GM21515 (cell line): ENCODE measurements at regions not wholly inside any gene's neighbourhood (a gene's known extent, or its start where the extent isn't known, plus 50 kb on each side); places are given as distances from the start of the nearest gene placed in this dataset.

Experiments used
- ATAC-seq: cut with Tn5 transposase; IDR thresholded peaks from one replicate; pipeline ENCODE4 v1.9.1; 2021; ENCODE audit not compliant: unreplicated experiment

DNA sequence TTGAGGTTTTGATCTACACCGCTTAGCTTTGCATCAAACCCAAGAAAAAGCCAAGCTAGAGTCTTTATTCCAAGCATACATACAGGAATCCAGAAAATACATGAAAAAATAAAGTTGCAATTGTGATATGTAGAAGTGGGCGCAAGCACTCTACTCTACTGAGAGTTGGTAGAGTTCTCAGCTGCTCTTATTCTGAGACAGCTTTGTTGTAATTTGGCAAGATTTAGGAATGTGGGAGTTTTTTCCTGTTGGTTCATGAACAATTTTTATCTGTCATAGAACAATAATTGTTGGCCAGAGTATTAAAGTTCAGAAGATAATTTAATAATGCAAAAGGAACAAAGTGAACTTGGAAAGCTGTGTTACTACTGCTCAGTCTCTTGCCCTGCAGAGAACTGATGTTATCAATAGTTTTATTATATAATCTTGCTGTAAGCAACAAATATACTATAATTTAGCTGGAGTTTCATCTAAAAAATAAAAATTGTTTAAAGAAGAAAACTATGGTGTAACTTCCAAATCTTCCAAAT is 302.0 kb upstream of the RND3 start:
- ATAC-seq: no peak

DNA sequence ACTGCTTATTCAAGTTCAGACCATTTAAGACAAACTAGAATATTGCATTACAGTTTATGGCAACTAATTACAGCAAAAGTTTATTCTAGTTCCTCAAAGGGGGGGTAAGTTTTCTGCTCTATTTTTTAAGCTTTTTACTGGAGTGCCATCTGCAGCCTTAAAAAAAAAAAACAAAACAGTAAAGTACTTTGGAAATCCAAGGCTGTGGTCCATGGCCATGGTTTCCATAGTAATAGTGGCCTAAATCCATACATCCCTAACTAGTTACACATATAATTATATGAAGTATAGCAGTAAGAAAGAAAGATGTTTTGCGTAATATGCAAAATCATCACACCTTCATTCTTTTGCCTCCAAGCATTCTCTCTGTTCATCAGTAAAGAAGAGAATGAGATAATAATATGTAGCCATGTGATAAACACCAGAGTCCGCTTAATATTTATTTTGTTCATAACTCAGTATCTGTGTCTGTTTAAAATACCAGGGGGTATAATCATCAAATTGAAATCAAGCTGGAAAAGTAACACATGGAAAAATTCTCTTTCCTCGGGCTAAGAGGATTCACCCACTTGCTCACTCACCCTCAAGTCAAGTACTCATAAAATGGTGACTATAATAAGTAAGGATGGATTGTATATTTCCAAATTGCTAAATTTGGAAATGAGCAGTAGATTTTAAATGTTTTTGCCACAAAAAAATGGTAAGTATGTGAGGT is 301.1 kb upstream of the RND3 start:
- no peak for ATAC-seq

DNA sequence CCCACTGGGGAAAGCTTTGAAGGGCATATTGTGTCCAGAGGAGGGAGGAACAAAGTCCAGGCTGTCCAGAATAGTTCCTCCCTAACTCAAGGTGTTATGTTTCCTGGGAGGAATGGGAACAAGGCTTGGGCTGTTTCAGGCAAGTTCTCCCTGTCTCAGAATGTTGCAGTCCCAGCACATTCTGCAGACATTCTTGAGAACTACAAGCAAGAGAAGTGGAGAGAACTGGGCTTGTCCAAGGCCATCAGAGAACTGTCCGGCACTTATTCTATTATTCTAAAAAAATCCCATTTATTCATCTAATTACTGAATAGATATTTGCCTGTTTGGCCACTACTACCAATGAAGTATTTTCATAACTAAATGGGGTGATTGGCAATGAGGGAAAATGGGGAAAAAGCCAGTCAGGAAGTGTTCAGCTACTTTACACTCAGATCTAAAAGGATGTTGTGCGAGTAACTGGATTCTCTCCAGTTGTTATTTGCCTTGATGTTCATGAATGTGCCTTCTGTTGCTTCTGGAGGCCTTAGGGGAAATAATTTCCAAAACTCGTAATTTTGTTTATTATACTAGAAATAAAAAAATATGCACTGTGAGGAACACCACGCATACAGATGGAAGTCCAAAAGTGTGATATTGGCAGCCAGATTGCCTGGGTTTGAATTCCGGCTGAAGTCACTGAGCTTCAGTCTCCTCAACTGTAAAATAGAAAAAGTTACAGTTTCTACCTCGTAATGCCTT is 300.1 kb upstream of the RND3 start:
- no peak for ATAC-seq

DNA sequence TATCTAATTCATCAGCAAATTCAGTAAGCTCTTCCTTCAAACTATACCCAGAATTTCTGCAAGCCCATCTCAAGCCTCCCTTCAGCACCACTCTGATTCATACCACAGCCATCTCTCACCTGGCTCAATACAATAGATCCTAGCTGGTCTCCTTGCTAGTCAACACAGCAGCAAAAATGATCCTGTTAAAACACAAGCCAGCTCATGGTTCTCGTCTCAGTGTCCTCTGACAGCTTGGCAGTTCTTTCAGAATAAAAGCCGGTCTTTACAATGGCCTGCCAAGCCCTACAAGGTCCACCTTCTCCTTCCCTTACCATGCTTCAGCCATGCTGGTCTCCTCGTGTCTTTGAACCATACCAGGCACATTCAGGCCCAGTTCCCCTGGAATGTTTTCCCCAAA is 296.9 kb upstream of the RND3 start:
- ATAC-seq: no peak

DNA sequence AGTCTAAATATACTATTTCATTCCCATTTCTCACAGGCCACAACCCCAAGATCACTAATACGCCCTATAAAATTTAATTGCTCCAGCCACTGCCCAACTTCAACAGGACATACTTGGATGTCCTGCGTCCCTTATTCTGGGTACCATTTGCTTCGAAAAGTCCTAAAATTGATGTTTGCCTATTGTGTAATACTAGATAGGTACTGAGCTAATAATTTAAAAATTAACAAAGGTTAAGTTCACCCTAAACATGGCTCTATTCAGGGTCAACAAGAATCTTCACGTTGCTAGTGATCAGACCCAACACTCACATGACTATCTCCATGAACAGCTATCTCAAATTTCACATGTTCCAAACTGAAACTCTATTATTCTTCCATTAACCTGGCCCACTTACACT is 296.4 kb upstream of the RND3 start:
- no peak for ATAC-seq

DNA sequence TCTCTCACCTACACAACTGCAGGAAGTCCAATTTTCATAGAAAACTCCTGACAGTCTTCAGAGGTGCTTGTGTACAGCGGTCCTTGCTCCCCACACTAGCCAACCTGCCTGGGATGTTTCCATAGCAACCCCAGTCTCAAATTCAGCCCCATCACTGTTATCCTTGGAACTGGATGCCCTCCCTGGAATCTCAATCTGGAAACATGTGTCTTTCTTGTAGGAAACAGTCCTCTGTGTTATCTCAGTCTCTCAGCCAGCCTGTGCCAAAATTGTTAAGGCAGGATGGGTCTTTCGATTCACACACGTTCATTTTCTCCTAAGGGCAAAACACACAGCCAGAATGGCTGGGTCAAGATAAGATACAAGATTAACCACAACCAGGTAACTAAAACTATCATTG is 295.5 kb upstream of the RND3 start:
- no peak for ATAC-seq

DNA sequence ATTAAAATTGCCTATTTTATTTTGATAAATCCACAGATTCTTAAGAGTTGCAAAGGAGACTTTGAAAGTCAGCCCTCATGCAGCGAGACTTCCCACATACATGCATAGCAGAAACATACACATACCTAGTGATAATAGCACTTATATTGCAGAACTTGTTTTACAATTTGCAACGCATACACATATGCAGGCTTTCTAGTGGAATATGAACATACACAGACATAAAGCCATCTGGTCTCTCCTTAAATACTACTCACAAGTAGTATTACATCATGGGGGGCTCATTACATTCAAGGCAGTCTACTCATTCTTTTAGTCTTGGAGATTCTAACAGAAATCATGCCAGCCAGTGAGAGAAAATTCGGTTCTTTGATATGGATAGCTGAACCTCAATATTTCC is 295.1 kb upstream of the RND3 start:
- ATAC-seq: no peak

DNA sequence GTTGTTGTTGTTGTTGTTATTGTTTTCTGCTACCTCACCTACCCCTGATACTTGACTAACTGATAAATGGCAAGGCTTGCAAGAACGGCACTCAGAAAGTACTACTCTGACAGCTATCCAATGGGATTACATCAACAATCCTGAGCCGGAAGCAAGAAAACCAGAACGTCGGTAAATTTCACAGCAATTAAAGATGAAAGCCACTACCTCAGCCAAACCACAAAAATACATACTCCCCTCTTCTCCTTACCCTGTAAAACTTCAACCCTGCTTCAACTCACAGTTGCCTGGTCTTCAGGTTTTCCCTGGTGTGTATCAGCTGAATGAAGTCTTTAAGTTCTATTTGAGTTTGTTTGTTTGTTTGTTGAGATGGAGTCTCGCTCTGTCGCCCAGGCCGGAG is 293.7 kb upstream of the RND3 start:
- ATAC-seq: no peak

DNA sequence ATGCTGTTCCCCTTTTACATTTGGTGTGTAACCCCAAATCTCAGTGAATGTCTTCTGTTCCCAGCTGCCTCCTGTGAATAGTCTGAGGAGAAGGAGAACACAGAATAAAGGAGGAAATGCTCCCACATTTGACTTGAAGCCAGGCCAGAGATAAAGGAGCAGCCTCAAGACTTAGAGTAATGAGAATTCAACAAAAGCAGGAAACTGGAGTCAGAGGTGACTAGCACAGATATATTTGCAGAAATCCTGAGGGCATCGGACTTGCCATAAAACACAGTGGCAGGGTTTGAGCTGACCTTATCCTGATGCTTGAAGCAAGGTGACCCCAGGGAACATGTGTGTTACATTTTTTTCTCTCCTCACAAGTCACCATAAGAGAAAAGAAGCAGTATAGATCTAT is 291.4 kb upstream of the RND3 start:
- ATAC-seq: no peak

DNA sequence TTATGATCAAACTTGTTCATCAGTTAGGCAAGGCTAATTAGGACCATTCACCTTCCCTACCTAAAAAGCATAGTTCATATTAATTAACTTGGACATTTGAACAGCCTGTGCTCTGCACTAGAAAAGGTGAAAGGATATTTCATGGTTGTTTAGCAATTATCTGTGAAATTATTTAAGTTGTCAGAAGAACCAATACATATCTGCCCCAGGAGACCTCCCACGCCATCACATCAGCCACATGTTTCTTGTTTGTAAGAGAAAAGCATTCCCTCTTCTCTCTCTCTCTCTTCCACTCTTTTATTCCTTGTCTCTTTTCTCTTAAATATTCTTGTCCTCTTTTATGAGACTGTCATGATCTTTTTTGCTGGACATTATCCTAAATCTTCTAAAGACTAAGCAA is 282.0 kb upstream of the RND3 start:
- ATAC-seq: no peak

DNA sequence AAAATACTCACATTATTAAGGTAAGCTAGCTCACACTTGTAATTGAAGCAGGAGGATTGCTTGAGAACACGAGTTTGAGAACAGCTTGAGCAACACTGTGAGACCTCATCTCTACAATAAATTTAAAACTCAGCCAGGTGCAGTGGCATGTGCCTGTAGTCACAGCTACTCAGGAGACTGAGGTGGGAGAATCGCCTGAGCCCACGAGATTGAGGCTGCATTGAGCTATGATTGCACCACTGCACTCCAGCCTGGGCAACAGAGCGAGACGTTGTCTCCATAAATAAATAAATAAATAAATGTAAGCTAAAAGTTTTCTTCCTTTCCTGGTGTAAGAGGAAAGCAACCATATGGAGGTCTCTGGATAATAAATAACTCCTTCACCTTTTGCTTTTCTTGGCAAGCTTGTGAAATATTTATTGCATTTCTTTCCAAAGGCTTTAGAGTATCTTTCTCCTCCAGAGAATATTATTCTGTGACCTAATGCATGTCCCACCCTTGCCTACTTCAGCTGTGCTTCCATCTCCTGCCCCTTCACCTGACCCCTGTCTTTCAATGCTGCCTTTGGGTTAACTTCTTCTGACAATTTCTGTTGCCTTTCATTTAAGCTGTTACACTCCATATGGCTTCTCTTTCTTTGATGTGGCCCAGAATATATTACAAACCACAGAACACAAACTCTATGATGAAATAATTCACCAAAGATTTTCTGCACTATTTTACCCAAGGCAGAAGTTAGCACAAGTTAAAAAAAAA is 280.7 kb upstream of the RND3 start:
- no peak for ATAC-seq

DNA sequence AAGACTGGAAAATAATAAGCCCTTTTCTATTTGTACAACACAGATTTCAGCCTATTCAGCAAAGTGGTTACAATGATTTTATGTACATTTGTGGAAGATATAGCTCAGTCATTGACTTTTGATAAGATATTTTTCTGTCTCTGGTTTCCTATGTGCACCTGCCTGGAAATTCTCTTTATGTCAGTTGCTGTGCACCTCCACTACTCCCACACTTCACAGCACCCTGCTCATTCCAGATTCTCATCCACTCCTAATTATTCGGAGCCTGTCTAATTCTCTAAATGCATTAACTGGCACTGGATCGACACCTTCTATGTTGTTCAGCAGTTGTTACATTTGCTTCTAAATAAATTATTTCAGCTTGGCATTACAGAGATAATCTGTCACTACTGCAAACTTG is 275.1 kb upstream of the RND3 start:
- ATAC-seq: no peak

DNA sequence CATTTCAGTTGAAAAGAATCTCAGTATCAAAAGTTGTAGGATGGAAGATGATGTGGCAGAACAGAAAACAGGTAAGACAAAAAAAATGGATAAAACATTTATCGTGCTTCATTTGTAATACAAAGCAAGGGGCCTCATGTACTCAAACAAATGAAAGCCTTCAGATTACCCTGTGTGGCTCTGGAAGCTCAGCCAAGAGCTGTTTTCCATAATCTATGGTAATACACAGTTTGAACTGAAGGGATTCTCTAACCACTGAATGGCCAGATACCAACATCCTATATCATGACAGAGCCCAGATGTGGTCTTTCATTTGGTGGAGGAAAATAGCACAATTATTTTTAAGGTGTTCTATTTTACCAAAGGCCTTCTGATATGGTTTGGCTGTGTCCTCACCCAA is 272.1 kb upstream of the RND3 start:
- no peak for ATAC-seq

DNA sequence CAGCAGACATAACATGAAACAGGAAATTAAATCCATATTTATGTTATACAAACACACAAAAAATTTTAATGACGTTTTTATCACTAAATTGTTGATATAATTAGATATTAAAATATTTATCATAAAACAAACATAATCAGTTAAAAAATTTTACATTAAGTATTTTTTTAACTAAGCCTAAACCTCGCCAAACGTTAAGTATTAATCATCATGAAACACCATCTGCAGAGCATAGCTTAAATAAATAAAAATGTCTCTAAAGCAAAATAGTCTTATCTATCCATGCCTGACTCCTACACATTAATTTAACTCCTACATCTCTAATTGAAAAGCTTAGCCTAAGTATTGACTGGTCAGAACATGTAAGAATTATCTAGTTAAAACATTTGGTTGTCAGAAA is 271.6 kb upstream of the RND3 start:
- no peak for ATAC-seq

DNA sequence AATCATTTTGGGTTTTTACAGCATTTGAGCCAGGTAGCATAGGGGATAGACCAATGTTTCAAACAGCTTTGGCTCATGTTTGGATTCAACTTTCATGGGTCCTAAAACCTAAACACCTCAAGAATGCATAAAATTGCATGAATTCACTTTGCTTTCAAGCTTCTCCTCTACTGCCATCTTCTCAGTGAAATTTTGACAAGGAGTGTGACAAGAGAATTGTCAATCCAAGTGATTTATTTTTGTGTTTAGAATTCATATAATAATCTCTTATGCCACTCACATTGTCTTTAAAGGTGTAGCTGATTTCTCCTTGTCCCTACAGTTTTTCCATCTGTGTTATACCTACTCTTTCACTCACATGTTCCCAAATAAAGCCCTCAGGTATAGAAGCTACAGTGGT is 264.8 kb upstream of the RND3 start:
- ATAC-seq: no peak

DNA sequence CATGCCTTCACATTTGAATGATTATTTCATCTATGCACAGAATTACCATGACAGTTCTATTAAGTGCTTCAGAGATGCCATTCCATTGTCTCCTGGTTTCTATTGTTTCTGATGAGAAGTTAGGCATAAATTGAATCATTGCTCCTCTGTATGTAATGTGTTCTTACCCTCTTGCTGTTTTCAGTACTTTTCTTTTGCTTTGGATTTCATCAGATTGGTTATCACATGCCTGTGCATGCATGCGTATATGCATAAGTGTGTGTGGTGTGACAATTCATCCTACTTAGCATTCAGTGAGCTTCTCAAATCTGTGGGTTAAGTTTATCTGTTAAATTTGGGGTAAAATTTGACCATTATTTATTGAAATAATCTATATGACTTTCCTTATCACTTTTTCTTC is 263.3 kb upstream of the RND3 start:
- no peak for ATAC-seq

DNA sequence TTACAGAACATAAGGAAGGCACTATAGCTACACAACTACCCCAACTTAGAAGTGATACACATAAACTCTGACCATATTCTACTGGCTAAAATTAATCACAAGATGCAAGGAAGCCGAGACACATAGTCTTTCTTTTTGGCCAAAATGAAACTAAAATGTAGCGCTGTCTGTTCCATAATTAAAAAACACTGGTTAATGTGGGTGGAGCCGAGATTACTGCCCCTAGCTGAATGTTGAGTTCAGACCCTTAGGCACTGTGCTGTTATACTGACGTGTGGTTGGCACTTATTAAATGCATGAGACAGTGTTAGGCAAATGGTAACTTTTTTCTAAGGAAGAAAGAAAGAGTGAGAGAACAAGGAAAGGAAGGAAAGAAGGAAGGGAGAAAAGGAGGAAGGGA is 254.6 kb upstream of the RND3 start:
- ATAC-seq: no peak

DNA sequence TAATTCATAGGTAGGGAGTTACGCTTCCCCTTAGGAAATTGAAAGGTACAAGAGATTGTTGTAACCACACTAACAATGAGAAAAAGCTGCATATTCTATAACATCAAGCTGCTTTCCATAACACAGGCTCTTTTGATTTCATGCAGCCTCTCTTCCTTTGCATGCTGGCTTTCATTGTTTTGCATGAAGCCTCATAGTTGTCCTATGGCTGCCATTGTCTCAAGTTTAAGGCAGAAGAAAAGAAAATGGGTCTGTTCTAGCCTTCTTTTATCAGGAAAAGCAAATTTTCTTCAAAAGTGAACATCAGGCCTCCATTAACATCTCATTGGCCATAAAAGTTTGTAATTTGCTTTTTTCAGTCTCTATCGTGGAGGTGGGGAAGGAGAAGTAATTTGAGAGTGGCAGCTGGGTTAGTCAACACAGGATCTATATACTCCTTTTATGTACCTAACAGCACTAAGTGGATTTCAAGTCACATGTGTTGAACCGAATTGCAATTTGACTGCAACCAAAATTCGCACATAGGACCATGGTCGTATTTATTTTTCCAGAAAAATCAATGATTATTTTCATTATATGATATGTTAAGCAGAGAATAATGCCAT is 248.5 kb upstream of the RND3 start:
- ATAC-seq: no peak

DNA sequence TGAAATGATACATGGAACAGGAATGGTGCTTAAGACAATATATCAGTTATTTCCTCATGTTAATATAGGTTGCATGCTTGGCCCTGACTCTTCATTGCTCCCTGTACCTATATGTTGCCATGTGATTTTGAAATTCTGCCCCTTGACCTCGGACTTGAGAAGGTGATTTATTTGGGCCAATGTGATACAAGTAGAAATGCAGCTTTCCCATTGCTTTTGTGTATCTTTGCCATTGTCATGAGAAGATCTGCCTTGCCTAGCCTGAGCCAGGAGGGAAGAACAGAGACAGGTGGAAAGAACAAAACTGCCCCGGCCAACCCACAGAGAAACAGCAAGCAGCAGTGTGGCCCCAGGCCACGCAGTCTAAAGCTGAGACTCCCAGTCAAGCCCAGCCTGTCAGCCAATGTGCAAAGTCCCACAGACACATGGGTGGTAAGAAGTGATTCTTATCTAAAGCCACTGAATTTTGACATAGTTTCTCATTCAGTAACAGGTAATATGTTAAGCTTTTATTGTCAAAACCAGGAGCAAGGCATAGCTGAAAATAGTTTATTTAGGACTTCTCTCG is 245.7 kb upstream of the RND3 start:
- ATAC-seq: no peak

DNA sequence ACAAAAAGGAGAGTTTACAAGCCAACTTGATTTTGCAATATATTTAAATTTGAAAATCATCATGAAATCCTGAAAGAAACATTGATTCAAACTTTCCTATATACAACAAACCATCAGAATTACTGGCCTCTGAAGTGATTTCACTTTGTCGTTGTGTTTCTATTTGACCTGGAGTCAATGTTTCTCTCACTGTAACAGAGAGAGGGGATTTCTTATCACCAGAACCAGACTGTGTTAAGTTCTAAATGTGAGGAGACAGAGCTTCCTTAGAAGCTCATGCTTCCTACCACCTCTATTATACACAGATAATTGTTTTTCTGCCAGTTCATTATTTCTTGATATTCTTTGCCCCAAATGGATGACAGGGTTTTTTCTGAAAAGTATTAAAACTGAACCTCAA is 245.0 kb upstream of the RND3 start:
- ATAC-seq: no peak

DNA sequence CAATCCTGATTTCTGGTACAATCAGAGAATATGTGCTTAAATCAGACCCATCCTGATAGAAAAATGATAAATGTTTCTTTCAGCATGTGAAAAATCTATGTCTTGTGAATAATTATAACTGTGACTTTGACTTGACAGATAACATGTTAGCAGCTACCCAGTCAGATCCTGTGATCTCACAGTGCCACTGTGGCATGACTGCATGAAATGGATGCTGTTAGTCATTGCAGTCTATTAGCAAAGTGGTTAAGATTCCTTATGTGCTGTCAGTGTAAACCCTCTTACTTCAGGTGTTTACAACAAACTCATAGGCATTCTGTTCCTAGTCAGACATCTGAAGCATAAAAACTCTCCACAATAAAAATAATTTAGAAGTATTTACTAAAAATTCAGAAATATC is 244.6 kb upstream of the RND3 start:
- no peak for ATAC-seq
